ENCODE measurements at regions not wholly inside any gene's neighbourhood (a gene's known extent, or its start where the extent isn't known, plus 50 kb on each side); places are given as distances from the start of the nearest gene placed in this dataset. TPM values are rescaled to one million over a fixed set of nuclear protein-coding genes. Genes with fewer than 3 reads are reported as not detected.

Small RNA genes in the stretch of these regions (small RNA-seq; reads per million reads assigned to genes)
- not detected for gene AC005345.1 (ENCODE audit: low replicate concordance)
- gene RF00019 (ENCODE audit: low replicate concordance), result not detected
- gene RNU1-142P (ENCODE audit: low replicate concordance), result not detected

All from GM23338 (cell line).